Stimulated activated CD4-positive, alpha-beta T cell treated with anti-CD3 and anti-CD28 coated beads, Interleukin-1b, Interleukin-23, amount 100 ng/mL, for 4 hours (primary cell): ENCODE measurements at regions not wholly inside any gene's neighbourhood (a gene's known extent, or its start where the extent isn't known, plus 50 kb on each side); places are given as distances from the start of the nearest gene placed in this dataset.

ENCODE experiments used
- DNase-seq, 2 donors: peaks; one replicate each; pipeline ENCODE4 v3.0.0-alpha.2; 2020; ENCODE audit warnings: low read depth in 2 of 2

DNA sequence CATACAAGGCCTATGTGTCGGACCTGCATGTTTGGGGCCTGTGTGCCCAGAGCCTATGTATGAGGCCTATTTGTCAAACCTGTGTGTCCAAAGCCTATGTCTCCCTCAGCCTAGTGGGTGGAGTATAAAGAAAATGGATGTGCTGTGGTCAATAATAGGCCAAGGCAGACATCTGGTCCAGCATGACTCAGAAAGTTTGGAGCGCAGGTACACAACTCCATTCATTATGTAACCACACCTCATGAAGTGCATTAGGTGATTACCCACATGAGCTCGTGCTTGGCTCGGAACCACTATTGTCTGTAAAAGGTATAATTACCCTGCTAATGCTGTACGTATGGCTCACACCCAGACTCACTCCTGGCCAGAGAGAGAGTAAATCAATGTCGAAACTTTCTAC lies 302.4 kb upstream of the POU3F2 start:
- DNase-seq = no peak

DNA sequence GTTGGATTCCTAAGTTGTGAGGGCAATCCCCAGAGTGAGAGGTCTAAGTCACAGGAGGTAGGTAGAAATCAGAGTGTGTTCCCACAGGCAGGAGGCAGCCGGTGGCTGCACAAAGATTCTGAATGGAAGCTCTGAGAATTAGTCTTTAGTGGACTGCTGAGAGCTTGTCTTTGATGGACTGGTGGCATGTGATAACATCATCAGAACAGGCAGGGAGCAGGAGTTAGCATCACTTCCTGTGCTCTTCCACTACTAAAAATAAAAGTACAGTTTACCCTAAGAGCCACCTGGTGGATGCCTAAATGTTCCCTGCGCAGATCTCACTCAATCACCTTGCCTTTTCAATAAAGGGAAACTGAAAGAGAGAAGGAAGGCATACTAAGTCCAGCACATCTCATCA lies 294.6 kb upstream of the POU3F2 start:
- DNase-seq = no peak

DNA sequence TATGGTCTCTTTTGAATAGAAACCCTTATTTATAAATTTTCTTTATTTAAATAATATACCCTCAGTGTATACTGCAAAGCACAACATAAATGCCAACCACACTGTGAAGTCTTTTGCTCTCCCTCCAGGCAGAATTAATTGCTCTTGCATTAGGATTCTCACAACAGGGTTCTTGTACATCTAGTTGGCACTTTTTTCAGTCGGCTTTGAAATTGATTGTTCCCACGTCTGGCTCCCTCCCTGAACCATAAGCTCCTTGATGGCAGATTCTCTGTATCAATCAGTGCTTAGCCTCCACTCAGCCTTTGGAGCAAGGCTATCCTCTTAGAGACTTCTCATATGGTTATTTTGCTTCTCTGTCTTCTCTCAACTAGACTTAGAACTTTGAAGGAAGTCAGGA lies 288.0 kb upstream of the POU3F2 start:
- no peak for DNase-seq

DNA sequence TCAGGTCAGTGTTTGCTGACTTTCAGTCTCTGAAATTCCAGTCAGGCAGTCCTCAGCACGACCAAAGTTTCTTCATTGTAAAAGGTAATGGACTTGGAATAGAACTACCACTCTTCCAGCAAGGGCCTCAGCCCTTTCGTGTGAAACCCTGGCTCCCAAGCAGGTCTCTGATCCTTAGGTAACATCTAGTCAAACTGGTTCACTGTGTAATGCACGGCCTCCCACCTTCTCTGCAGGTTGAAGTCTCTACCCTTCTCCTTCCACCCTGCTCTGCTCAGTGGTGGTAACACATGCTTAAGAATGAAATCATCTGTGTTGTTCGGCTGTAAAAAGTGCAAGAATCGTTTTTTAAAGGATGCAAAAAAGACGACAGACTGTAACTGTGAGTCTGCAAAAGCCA lies 287.2 kb upstream of the POU3F2 start:
- DNase-seq = no peak

DNA sequence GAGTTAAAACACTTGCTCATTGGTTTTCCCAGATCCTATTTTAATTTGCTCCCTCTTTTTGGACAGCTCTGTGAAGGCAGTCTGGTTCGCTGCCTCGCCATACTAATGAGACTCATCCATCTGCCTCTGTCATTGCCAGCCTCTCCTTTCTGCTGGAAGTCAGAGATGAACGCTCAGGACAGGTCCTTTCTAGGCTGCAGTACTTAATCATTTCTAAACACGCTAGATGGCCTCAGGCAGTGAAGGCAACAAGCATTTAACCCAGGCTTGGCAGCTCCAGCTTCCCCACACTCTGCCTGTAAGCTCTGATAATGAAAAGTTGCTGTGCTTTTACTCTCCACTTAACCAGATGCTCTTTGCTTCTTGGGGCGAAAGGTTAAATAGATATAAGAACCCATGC lies 286.7 kb upstream of the POU3F2 start:
- no peak for DNase-seq

DNA sequence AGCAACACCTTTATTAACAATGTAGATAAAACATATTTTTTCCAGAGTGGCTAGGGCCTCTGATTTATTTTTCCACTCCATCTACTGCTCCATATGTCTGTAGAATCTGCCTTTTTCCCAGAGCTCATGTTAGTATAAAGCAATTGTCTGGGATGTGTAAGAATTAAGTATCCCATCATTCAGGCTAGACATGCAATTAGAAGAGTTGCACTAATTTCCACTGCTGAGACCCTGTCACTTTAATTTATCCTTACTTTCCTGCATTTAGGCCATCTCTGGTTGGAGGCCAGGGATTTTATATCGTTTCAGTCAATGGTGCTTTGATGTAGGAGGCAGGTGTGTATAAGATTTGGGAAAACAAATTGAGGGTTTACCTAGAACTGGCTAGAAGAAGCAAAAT lies 286.1 kb upstream of the POU3F2 start:
- no peak for DNase-seq

DNA sequence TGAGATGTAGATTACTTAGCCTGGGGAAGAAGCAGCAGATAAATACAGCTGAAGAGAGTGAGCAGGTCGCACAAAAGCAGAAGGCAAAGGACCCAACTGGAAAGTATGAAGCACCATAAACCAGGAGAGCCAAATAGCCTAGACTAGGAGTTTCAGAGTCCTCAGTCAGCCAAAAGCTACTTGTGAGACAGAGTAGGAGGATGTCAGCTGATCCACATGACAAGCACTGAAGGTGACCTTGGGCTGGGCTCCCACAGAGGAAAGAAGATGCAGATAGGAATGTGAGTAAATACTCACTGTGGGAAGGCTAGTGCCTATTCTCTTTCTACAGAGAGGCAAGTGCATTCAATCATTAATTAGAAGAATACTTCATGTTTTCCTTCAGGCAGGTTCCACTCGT lies 274.0 kb upstream of the POU3F2 start:
- no peak for DNase-seq

DNA sequence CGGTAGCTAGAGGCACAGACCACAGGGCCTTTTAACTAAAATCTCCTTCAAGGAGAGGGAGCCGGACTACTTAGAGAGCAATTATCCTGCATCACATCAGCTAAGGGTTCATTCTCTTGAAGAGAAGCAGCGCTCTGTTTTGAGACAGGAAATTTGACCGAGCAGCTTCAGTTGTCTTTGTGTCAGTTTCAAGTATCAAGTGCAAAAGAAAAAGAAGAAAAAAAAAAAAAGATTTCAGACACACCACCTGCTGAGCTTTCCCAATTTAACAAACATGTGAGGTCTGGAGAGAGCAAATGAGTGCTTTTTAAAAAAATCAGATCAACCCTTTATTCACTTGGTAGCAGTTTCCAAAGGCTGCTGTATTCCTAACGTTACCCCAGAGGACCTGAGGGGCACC lies 273.5 kb upstream of the POU3F2 start:
- DNase-seq = no peak

DNA sequence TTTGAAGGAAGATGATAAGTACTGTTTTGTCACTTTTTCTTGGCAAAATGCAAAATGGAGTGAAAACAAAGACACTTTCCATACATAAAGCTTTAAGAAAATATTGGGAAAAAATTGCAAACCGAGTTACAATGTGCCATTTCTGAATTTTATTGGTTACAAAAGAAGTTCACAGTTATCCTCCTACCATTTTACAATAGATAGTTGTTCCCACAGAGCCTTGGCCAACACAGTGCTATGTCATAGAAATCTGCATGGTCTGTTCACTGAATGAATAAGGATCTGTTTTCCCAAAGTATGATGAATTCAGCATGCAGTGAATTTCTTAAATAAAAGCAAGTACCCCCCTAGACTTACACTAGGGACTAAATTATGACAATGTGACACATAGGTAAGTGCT lies 268.2 kb upstream of the POU3F2 start:
- DNase-seq = no peak

DNA sequence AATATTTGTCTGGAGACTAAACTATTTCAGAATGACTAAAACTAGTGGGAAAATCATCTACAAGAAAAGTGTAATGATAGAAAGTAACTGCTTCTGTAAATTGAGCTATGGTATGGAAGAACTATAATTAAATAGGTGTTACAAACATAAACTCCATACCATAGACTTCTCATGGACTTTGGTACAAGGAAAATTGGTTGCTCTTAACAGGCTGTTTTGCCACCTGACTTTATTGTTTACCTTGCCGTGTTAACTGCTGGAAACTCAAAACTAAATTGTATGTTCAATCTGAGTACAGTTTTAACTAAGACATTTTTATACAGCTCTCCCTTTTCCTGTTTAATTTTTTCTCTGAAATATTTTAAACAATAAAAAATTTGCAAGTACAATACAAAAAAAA lies 261.8 kb upstream of the POU3F2 start:
- no peak for DNase-seq

DNA sequence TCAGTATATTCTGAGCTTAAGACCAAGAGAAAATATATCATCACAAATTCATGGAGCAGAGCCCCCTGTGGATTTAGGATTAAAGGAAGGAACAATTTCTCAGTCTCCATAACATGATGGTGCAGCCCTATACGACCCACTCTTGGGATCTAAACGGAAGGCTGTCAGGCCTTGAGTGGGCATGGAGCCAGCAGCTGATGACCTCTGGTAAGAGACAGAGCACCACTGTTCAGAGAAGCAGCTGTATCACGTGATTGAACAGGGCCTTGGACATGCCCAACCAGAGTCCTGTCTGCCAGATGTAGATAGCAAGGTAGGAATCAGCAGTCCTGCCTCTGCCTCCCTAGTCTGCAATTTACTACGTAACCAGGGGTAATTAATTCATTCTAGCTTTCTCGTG lies 259.4 kb upstream of the POU3F2 start:
- DNase-seq = no peak

DNA sequence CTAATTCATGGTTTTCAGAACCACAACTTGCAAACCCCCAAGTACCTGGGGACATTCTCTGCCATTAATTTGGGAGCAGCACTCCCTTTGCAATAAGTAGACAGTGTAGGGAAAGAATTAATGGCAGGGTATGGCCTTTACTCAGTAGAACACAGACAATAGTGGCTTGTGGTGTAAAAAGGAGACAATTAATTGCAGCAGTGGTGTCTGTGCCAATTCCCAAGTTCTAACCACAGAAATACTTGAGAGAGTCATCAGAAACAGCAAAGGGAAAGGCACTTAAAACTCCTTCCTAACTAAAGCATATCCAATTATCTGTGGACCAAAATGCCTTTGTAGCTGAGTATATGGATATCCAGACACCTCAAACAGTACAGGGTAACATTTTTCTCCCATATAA lies 257.6 kb upstream of the POU3F2 start:
- no peak for DNase-seq

DNA sequence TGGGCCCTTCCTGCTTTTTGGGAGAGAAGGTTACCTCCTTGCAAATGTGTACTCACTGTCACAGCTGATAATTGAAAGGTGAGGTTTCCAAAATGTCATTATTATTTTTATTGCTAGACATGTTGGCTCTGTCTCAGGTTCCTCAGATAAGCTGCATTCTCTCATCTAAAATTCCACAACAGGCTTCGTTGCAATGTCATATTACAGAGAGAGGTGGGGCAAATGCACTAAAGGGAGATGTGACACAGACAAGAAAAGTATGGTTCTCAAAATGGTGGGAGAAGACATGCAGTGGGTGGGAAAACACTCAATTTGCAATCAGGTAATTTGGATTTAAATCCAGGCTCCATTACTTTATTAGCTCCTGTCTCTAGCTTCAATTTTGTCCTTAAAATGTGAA lies 256.4 kb upstream of the POU3F2 start:
- no peak for DNase-seq

DNA sequence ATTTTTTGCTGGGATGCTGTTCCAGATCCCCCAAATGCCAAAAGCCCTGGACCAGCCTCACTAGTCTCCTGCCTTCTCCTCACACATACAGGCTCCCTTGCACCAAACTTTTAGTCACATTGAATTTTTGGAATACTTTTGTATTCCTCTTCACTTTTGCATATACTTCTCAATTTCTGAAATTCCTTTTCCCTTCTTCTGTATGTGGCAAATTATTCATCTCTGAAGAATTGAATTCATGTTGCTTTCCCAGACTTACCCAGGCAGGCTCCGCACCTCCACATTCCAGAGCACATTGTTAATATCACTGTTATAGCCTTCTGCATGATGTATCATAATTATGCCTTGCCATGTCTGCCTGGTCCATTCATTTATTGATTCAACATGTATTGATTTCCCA lies 255.3 kb upstream of the POU3F2 start:
- DNase-seq = no peak

DNA sequence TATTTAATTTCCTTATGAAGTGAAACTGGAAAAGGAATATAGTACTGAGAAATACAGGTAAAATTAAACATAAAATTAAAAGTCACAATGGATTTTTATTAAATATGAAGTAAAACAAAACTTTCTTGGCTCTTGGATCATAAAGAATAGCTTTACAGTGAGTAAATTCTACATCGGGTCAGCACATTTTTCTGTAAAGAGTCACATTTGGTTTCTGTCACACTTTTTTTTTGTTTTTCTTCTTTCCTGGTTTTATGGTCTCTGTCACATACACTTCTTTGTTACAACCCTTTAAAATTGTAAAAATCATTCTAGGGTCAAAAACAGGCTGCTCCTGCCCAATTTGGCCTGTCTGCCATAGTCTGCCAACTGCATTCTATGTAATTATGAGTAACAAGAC lies 254.4 kb upstream of the POU3F2 start:
- no peak for DNase-seq

DNA sequence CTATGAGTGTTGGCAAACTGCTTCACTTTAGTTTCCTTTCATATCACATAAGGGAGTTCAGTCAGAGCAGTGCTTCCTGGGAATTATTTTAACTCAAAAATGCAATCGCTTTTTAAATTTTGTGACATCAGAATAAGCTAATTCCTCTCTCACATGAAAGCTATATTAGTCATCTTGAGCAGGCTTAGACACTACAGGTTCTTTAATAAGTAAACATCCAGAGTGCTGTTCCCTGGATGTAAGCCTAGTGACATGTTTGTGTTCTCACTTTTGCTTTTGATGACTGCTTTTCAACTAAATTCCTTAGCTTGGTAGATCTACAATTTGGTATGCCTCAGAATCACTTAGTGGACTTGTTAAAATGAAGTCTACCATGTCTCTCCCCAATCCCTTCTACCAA lies 252.7 kb upstream of the POU3F2 start:
- DNase-seq = no peak

DNA sequence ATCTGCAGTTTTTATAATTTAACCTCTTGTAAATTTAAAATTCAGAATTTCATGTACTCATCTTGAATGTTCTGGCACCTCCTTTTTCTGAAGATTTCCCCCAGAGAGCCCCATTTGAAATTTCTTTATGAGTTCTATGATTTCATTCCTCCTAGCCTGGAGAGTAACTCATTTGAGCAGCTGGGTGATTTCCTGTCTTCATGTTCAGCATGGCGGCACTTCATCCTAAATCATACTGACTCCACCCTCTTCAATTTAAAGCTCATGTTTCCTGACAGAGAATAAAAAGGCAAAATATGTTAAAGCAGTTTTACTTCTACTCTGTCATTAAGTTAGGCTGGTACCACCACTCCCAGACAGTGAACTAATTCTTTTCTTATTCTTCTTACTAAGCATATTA lies 250.9 kb upstream of the POU3F2 start:
- no peak for DNase-seq

DNA sequence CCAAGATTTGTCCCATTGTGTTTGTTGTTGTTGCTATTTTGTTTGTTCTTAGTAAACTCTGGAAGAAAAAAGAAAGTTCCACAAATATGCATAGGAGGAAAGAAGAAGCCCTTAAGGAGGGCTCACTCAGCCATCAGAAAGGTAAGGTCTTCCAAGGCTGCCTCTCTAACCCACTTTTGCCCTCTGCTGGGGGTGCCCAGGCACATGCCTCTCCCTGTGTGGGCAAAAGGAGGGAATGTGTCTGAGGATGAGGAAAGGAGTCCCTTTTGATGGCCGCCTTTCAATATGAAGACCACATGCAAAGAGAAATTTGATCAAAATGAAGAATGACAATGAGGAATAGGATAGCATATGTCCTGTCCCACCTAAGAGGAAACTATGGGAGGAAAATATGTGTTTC lies 248.2 kb upstream of the POU3F2 start:
- DNase-seq = no peak

DNA sequence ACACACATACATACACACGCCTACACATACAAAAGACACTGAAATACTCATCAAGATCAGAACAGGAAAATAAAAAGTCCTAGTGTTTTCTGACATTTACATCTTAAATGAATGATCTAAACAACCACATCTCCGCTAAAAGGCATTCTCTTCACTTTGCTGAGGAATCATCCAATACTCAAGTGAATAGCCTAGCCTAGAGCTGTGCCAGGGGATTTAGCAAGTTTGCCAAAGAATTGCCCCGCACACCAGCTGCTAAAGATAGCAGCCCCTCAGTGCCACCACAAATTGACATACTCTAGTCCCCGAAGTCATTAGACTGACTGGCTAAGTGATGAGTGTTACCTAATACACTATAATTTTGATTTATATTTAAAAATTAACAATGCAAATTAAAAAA lies 246.8 kb upstream of the POU3F2 start:
- DNase-seq = no peak

DNA sequence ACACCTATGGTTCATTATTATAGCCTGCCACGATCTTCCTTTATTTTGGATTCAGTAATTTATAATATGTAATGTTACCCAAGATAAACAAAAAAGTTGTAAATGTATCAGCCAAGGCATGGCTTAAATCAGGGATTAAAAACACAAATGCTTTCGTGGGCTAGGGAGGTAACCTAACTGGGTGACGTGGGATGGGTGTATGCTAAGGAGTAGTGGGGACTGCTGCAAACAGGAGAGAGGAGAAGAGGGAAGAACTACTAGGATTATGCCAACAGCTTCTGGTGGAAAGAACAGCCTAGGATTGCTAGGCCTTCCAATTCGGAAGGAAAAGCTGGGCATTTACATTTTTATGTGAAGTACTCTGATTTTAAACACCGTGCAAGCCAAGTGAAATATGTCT lies 244.8 kb upstream of the POU3F2 start:
- DNase-seq = no peak

DNA sequence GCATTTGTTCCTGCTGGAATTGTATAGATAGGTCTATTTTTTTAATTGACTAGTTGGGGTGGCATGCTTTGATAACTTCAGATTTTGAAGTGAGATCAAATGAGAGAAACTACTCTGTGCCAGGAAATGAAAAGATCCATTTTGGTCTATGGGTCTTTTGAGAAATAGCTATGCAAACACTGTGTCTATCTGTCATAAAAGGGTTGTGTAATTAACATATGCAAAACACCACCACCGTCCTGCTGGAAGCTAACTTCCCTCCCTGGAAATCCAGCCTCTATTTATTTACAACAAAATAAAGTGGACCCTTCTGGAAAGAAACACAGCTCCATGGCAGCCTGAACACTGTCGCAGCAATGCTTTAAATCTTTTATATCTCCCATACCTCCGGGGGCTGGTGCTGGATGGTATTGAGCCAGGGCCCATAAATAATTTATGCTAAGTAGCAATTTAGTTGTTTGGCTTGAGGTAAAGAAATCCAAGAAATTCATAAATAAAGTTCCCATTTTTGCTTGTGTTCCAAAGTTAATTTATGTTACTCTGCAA lies 244.2 kb upstream of the POU3F2 start:
- DNase-seq = no peak

DNA sequence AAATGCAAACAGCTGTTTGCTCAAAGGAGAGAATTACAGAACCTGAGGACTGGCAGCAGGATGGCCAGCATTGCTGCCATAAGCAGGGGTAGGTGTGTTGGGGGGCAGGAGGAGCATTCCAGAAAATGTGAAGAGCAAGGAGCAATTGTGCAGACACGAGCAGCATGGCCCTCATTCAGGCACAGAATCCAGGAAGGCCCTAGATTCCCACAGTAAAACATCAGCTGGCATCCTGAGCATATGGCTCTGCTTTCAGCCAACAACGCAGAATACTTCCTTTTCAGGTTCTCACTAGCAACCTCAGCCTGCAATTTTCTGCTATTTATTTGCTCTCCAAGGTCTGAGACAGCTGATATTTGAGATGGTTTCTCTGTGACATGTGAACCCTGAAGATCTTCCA lies 243.4 kb upstream of the POU3F2 start:
- DNase-seq = no peak

DNA sequence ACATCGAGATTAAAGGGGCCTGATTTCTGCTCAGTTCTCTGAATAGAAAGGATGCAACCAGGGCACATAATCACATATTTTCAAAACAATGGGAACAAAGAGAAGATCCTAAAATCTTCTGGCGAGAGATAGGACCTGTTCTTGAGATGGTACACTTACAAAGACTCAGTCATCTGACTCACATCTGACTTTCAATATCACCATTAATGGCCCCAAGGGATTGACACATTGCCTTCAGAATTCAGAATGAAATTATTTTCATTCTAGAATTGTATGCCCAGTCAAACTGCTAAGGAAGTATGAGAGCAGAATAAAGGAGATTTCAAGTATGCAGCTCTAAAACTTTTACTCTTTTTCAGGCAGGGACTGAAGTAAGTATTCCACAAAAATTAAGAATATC lies 240.7 kb upstream of the POU3F2 start:
- no peak for DNase-seq

DNA sequence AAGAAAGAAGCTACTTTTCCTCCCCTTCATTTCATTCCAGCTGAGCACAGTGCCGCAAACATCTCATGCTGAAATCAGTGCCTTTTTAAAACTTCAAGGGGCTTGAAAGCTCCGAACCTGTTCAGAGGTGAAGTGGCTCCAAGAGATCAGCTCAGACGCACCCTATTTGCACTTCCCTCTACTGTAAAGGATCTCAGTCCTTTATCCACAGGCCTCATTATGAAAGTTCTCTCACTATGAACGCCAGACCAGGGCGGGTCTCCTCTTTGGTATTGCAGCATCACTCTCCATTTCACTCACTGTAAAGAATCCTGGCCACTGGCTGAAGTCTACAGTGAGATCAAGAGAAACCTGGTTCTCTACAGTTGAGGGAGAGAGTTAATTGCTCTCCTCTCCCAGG lies 232.7 kb upstream of the POU3F2 start:
- DNase-seq = no peak

DNA sequence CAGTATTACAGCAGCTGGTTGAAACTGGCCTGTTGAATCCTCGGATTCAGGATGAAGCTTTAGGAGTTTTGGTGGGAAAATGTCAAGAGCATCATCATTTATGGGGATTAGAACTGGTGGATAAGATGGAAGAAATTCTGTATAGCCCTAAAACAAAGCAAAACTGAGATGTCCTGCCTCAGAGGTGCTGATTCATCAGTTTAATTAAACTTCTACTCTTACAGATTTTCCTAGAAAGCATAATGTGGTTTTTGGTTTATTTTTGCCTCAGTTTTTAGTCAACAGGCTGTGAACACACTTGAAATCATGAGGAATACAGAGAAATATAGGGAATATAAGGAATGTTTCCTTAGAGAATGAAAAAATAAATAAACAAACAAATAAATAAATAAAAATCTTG lies 228.7 kb upstream of the POU3F2 start:
- no peak for DNase-seq
